ENCODE measurements at regions not wholly inside any gene's neighbourhood (a gene's known extent, or its start where the extent isn't known, plus 50 kb on each side); places are given as distances from the start of the nearest gene placed in this dataset.

DNA sequence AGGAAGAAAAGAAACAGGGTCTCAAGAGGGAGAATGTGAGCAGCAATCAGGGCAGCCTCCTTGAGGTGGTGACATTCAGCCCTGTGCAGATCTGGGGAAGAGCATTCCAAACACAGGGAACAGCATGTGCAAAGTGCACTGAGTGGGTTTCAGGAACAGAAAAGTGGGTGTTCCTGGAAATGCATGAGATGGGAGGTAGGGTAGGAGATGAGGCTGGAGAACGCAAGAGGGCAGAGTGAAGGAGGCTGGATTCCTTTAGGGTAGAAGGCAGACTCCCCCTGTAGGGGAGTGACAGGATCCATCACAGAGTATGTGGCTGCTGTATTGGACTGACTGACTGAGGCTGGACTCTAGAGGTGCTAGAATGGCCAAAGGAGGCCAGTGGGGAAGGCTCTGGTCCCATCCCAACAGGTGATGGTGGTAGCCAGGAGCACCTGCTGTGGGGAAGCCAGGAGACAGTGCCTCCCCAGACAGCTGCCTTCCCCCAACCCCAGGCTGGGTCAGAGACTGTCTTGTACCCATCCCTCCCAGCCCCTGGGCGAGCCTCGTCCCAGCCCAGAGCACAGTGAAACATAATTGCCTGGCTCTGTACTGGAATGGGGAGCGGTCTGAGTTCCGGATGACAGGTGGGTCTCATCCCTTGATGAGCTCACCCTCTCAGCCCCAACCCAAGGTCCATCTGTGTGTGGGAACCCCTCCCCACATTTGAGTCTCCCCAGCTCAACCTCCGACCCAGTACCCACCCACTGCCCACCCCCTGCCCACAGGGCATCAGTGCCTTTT, 419.4 kb downstream of the MN1 start:
- H3K4me3 ChIP-seq (ENCODE audit: low read length): no peak overlapping the region
- peak; percentile 2 for TF ChIP-seq CTCF (conservative IDR thresholded peaks at IDR 0.05; ENCODE audit: low read depth, low read length)

GRCh38 chr22:27382947-27383346, 418.6 kb downstream of the MN1 start:
- TF ChIP-seq CTCF (conservative IDR thresholded peaks at IDR 0.05; ENCODE audit: low read depth, low read length): no peak
- no peak overlapping the region for H3K4me3 ChIP-seq (ENCODE audit: low read length)
- no peak for DNase-seq (ENCODE audit: low read depth)

More for the DNA sequence above, 419.4 kb downstream of the MN1 start:
- no peak for DNase-seq (ENCODE audit: low read depth)

GRCh38 chr22:27383896-27384295, 417.7 kb downstream of the MN1 start:
- H3K4me3 ChIP-seq (ENCODE audit: low read length): no peak overlapping the region
- no peak for DNase-seq (ENCODE audit: low read depth)
- no peak for TF ChIP-seq CTCF (conservative IDR thresholded peaks at IDR 0.05; ENCODE audit: low read depth, low read length)

DNA sequence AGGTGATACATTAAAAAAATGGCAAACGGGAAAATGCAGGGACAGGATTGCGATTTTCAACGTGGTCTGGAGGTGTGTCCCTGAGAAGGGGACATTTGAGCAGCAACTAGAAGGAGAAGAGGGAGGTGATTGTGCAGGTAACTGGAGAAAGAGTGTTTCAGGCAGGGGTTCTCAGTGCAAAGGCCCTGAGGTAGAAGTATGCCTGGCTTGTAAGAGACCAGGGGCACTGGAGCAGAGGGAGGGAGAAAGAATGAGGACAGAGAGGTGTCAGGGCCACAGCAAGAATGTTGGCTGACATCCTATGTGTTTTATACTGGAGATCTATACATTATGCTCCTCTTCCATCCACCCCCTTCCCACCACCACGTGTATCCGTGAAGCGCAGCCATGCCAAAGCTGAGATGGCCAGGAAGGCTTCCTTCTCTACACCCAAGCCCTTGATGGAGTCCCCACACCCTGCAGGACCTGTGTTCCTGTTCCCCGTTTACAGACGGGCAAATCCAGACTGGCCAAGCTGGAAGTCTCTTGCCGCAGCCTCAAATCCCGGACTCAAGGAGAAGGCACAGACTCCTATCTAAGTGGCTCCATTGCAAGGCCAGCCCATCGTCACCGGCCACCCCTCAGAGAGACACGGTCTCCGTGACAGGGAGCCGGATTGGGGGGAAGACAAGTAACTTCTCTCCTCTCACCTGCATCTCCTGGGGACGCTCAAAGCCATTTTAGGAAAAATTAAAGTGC, 416.1 kb downstream of the MN1 start:
- H3K4me3 ChIP-seq (ENCODE audit: low read length): no peak overlapping the region
- no peak for DNase-seq (ENCODE audit: low read depth)
- TF ChIP-seq CTCF (conservative IDR thresholded peaks at IDR 0.05; ENCODE audit: low read depth, low read length): no peak

GRCh38 chr22:27386186-27386585, 415.4 kb downstream of the MN1 start:
- H3K4me3 ChIP-seq (ENCODE audit: low read length): no peak overlapping the region
- DNase-seq (ENCODE audit: low read depth): no peak
- no peak for TF ChIP-seq CTCF (conservative IDR thresholded peaks at IDR 0.05; ENCODE audit: low read depth, low read length)

DNA sequence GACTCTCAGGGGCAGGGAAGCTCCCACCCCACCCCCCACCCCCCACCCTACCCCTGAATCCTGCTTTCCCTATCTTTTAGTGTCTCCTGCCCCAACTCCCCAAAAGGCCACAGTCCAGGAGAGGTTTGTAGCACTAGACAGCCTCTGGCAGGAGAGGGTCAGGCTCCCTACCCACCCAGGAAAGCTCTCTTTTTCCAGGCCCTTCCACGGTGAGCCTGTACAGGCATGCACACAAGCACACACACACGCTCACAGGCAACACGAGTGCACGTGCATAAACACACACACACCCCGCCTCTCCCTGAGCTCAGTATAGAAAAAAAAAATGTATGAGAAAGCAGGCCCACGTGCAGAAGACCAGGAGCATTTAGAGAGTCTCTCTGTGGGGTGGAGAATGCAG, 414.0 kb downstream of the MN1 start:
- H3K4me3 ChIP-seq (ENCODE audit: low read length): no peak overlapping the region
- no peak for DNase-seq (ENCODE audit: low read depth)
- no peak for TF ChIP-seq CTCF (conservative IDR thresholded peaks at IDR 0.05; ENCODE audit: low read depth, low read length)
